Anterior cingulate cortex (tissue), 58 donors: ENCODE measurements at regions not wholly inside any gene's neighbourhood (a gene's known extent, or its start where the extent isn't known, plus 50 kb on each side); places are given as distances from the start of the nearest gene placed in this dataset.

Source experiments
- DNase-seq, 58 donors: peaks; one replicate each; lab custom pipeline; 2025; lab: John Stamatoyannopoulos, UW

- DNase-seq, result no peak
Measured at GRCh38 chr2:9681427-9681817, 50.6 kb upstream of the YWHAQ start.

GRCh38 chr2:9685637-9686036 is 54.8 kb upstream of the YWHAQ start:
- DNase-seq, result no peak

- no peak for DNase-seq
Measured at GRCh38 chr2:9686061-9686460, 55.3 kb upstream of the YWHAQ start.

GRCh38 chr2:9690252-9690651 is 59.5 kb upstream of the YWHAQ start:
- DNase-seq, result no peak

GRCh38 chr2:9690716-9691498 is 60.1 kb upstream of the YWHAQ start:
- peak in 1 of 58 donors; percentile 9 for DNase-seq

- DNase-seq, result no peak
Measured at GRCh38 chr2:9692456-9693195, 61.8 kb upstream of the YWHAQ start.

GRCh38 chr2:9693196-9693491 is 62.3 kb upstream of the YWHAQ start:
- peak in 2 of 58 donors; percentile 7 to 10 for DNase-seq

GRCh38 chr2:9693646-9694045 is 62.8 kb upstream of the YWHAQ start:
- no peak for DNase-seq

- no peak for DNase-seq
Measured at GRCh38 chr2:9694661-9695234, 64.0 kb upstream of the YWHAQ start.

- DNase-seq, result no peak
Measured at GRCh38 chr2:9695941-9696340, 65.1 kb upstream of the YWHAQ start.

GRCh38 chr2:9696731-9697130 is 65.9 kb upstream of the YWHAQ start:
- DNase-seq, result no peak

- no peak for DNase-seq
Measured at GRCh38 chr2:9697909-9698308, 67.1 kb upstream of the YWHAQ start.

- no peak for DNase-seq
Measured at GRCh38 chr2:9699139-9700108, 68.6 kb upstream of the YWHAQ start.

GRCh38 chr2:9700109-9700495 is 69.3 kb upstream of the YWHAQ start:
- no peak for DNase-seq

GRCh38 chr2:9702604-9703084 is 71.8 kb upstream of the YWHAQ start:
- no peak for DNase-seq

- DNase-seq, result peak in 36 of 58 donors; percentile 5 to 70 (median 37)
Measured at GRCh38 chr2:9703085-9703678, 72.4 kb upstream of the YWHAQ start.

- DNase-seq, result peak in 1 of 58 donors; percentile 47
Measured at GRCh38 chr2:9703701-9704221, 73.0 kb upstream of the YWHAQ start.

GRCh38 chr2:9704600-9704999 is 73.8 kb upstream of the YWHAQ start:
- no peak for DNase-seq

- no peak for DNase-seq
Measured at GRCh38 chr2:9705196-9705595, 74.4 kb upstream of the YWHAQ start.

- no peak for DNase-seq
Measured at GRCh38 chr2:9707008-9707407, 76.2 kb upstream of the YWHAQ start.
